Chondrocyte (in vitro differentiated cells): ENCODE measurements at regions not wholly inside any gene's neighbourhood (a gene's known extent, or its start where the extent isn't known, plus 50 kb on each side); places are given as distances from the start of the nearest gene placed in this dataset.

ENCODE experiments used
- DNase-seq: peaks from one replicate; pipeline ENCODE4 v3.0.0; 2021; ENCODE audit warnings: mixed read lengths, low spot score
- H3K27ac Mint-ChIP-seq: one replicate; pipeline ENCODE4 v1.8.0; 2021; ENCODE audit warnings: mild to moderate bottlenecking, moderate library complexity, mixed read lengths; ENCODE audit not compliant: unreplicated experiment
- H3K27me3 Mint-ChIP-seq: 2 replicates; pipeline ENCODE4 v1.8.0; 2021; ENCODE audit warnings: low read depth, mixed read lengths
- H3K36me3 Mint-ChIP-seq: 2 replicates; pipeline ENCODE4 v1.8.0; 2021; ENCODE audit warnings: low read depth, mixed read lengths
- H3K4me1 Mint-ChIP-seq: 2 replicates; pipeline ENCODE4 v1.8.0; 2021; ENCODE audit warnings: low read depth, mild to moderate bottlenecking, mixed read lengths
- H3K4me3 Mint-ChIP-seq: one replicate; pipeline ENCODE4 v1.8.0; 2021; ENCODE audit warnings: mild to moderate bottlenecking, moderate library complexity, mixed read lengths; ENCODE audit not compliant: unreplicated experiment
- H3K9me3 Mint-ChIP-seq: 2 replicates; pipeline ENCODE4 v1.8.0; 2021; ENCODE audit warnings: low read depth, mixed read lengths
- CTCF ChIP-seq: fragments of 200-600 bp; sonication (generic); IDR thresholded peaks from 2 replicates; pipeline ENCODE4 v1.5.0; 2021; ENCODE audit warnings: antibody characterized with exemption, mild to moderate bottlenecking, moderate library complexity

GRCh38 chr9:88702985-88703384, 168.0 kb downstream of the NXNL2 start:
- TF ChIP-seq CTCF = no peak
- DNase-seq = no peak
- peaks cover 10% of the 10 kb centered on the region for H3K27me3 Mint-ChIP-seq
- H3K36me3 Mint-ChIP-seq = no peaks in the 10 kb centered on the region
- no peak overlapping the region for H3K4me3 Mint-ChIP-seq
- peaks cover 6% of the 10 kb centered on the region for H3K9me3 Mint-ChIP-seq
- peaks cover 7% of the 10 kb centered on the region for H3K4me1 Mint-ChIP-seq
- no peak overlapping the region for H3K27ac Mint-ChIP-seq

GRCh38 chr9:88706193-88707113, 171.5 kb downstream of the NXNL2 start:
- Mint-ChIP-seq H3K27ac (no peak overlapping the region), H3K4me3 (no peak overlapping the region), H3K27me3 (peaks cover 3% of the 10 kb centered on the region), H3K36me3 (no peaks in the 10 kb centered on the region), H3K9me3 (no peaks in the 10 kb centered on the region), H3K4me1 (peaks cover 7% of the 10 kb centered on the region)
- TF ChIP-seq CTCF = no peak
- no peak for DNase-seq

- peaks cover 7% of the 10 kb centered on the region for H3K4me1 Mint-ChIP-seq
These were observed 175.5 kb downstream of the NXNL2 start for GRCh38 chr9:88710449-88710848.

GRCh38 chr9:88711719-88712118, 176.7 kb downstream of the NXNL2 start:
- peaks cover 8% of the 10 kb centered on the region for H3K9me3 Mint-ChIP-seq
- TF ChIP-seq CTCF = no peak
- no peaks in the 10 kb centered on the region for H3K4me1 Mint-ChIP-seq
- H3K4me3 Mint-ChIP-seq = no peak overlapping the region
- no peaks in the 10 kb centered on the region for H3K36me3 Mint-ChIP-seq
- DNase-seq = no peak
- no peak overlapping the region for H3K27ac Mint-ChIP-seq
- no peaks in the 10 kb centered on the region for H3K27me3 Mint-ChIP-seq

More at GRCh38 chr9:88710449-88710848, 175.5 kb downstream of the NXNL2 start:
- TF ChIP-seq CTCF = no peak
- Mint-ChIP-seq H3K27ac (no peak overlapping the region), H3K9me3 (peaks cover 4% of the 10 kb centered on the region), H3K36me3 (no peaks in the 10 kb centered on the region), H3K4me3 (no peak overlapping the region), H3K27me3 (no peaks in the 10 kb centered on the region)
- no peak for DNase-seq

- Mint-ChIP-seq H3K4me3 (no peak overlapping the region), H3K9me3 (peaks cover 8% of the 10 kb centered on the region), H3K36me3 (no peaks in the 10 kb centered on the region), H3K27ac (no peak overlapping the region), H3K27me3 (no peaks in the 10 kb centered on the region), H3K4me1 (no peaks in the 10 kb centered on the region)
- DNase-seq = no peak
- no peak for TF ChIP-seq CTCF
These were observed 177.5 kb downstream of the NXNL2 start for GRCh38 chr9:88712484-88712883.
